ENCODE measurements at regions not wholly inside any gene's neighbourhood (a gene's known extent, or its start where the extent isn't known, plus 50 kb on each side); places are given as distances from the start of the nearest gene placed in this dataset.

GRCh38 chr3:94259291-94259690, 196.4 kb downstream of the NSUN3 start:
- TF ChIP-seq CTCF (conservative IDR thresholded peaks at IDR 0.05; ENCODE audit: low read depth, low read length) (no peak), EZH2 (IDR thresholded peaks at IDR 0.05; ENCODE audit: low read length, unreplicated experiment) (no peak)

Data from PC-3 (cell line).